Memory B cell (primary cell): ENCODE measurements at regions not wholly inside any gene's neighbourhood (a gene's known extent, or its start where the extent isn't known, plus 50 kb on each side); places are given as distances from the start of the nearest gene placed in this dataset.

Experiments used
- ATAC-seq: fragments of 150-1000 bp; cut with Tn5 transposase; 2 replicates; pipeline ENCODE4 v1.10.0; 2021; ENCODE audit warnings: low read depth, mild to moderate bottlenecking, moderate library complexity
- DNase-seq, 2 donors: peaks; one replicate each; pipeline ENCODE4 v3.0.0; 2022; ENCODE audit warnings: low spot score in 2 of 2
- H3K27ac Mint-ChIP-seq: one replicate; pipeline ENCODE4 v1.8.0; 2022; ENCODE audit warnings: mild to moderate bottlenecking, moderate library complexity, mixed read lengths
- H3K27me3 Mint-ChIP-seq: one replicate; pipeline ENCODE4 v1.8.0; 2022; ENCODE audit warnings: mixed read lengths
- H3K36me3 Mint-ChIP-seq: one replicate; pipeline ENCODE4 v1.8.0; 2022; ENCODE audit warnings: mild to moderate bottlenecking, mixed read lengths
- H3K4me1 Mint-ChIP-seq: one replicate; pipeline ENCODE4 v1.8.0; 2022; ENCODE audit warnings: mixed read lengths
- H3K4me3 Mint-ChIP-seq: one replicate; pipeline ENCODE4 v1.8.0; 2022; ENCODE audit warnings: mild to moderate bottlenecking, moderate library complexity, mixed read lengths
- H3K9me3 Mint-ChIP-seq: one replicate; pipeline ENCODE4 v1.8.0; 2022; ENCODE audit warnings: mixed read lengths

GRCh38 chr2:83784947-83785346 lies 674.1 kb downstream of the SUCLG1 start:
- H3K27me3 Mint-ChIP-seq = no peaks in the 10 kb centered on the region
- no peak overlapping the region for H3K4me3 Mint-ChIP-seq
- DNase-seq = no peak
- ATAC-seq = no peak
- H3K36me3 Mint-ChIP-seq = no peaks in the 10 kb centered on the region
- H3K27ac Mint-ChIP-seq = no peak overlapping the region
- H3K9me3 Mint-ChIP-seq = peaks cover 8% of the 10 kb centered on the region
- no peaks in the 10 kb centered on the region for H3K4me1 Mint-ChIP-seq

- Mint-ChIP-seq H3K27ac (no peak overlapping the region), H3K36me3 (no peaks in the 10 kb centered on the region), H3K4me1 (no peaks in the 10 kb centered on the region), H3K27me3 (no peaks in the 10 kb centered on the region), H3K9me3 (peaks cover 8% of the 10 kb centered on the region), H3K4me3 (no peak overlapping the region)
- no peak for ATAC-seq
- DNase-seq = no peak
Observed at GRCh38 chr2:83784315-83784714, 674.8 kb downstream of the SUCLG1 start.

GRCh38 chr2:83782122-83782521 lies 677.0 kb downstream of the SUCLG1 start:
- Mint-ChIP-seq H3K27me3 (no peaks in the 10 kb centered on the region), H3K27ac (no peak overlapping the region), H3K4me1 (no peaks in the 10 kb centered on the region), H3K9me3 (peaks cover 6% of the 10 kb centered on the region), H3K4me3 (no peak overlapping the region), H3K36me3 (no peaks in the 10 kb centered on the region)
- DNase-seq (no peak), ATAC-seq (no peak)

GRCh38 chr2:83764447-83765005 lies 694.6 kb downstream of the SUCLG1 start:
- H3K36me3 Mint-ChIP-seq = peaks cover 1% of the 10 kb centered on the region

GRCh38 chr2:83757329-83757728 lies 701.8 kb downstream of the SUCLG1 start:
- ATAC-seq (no peak), DNase-seq (no peak)
- no peak overlapping the region for H3K4me3 Mint-ChIP-seq
- H3K9me3 Mint-ChIP-seq = peaks cover 6% of the 10 kb centered on the region
- H3K27ac Mint-ChIP-seq = no peak overlapping the region
- no peaks in the 10 kb centered on the region for H3K27me3 Mint-ChIP-seq
- no peaks in the 10 kb centered on the region for H3K4me1 Mint-ChIP-seq
- H3K36me3 Mint-ChIP-seq = no peaks in the 10 kb centered on the region

More at GRCh38 chr2:83764447-83765005, 694.6 kb downstream of the SUCLG1 start:
- Mint-ChIP-seq H3K9me3 (peaks cover 13% of the 10 kb centered on the region), H3K27ac (no peak overlapping the region), H3K4me3 (no peak overlapping the region), H3K27me3 (no peaks in the 10 kb centered on the region), H3K4me1 (no peaks in the 10 kb centered on the region)
- no peak for ATAC-seq
- DNase-seq = no peak

- no peak for ATAC-seq
- no peaks in the 10 kb centered on the region for H3K27me3 Mint-ChIP-seq
- DNase-seq = no peak
- peaks cover 6% of the 10 kb centered on the region for H3K9me3 Mint-ChIP-seq
- no peak overlapping the region for H3K4me3 Mint-ChIP-seq
- no peak overlapping the region for H3K27ac Mint-ChIP-seq
- no peaks in the 10 kb centered on the region for H3K36me3 Mint-ChIP-seq
- no peaks in the 10 kb centered on the region for H3K4me1 Mint-ChIP-seq
Observed at GRCh38 chr2:83756219-83756618, 702.9 kb downstream of the SUCLG1 start.

GRCh38 chr2:83747141-83747540 lies 711.9 kb downstream of the SUCLG1 start:
- H3K4me3 Mint-ChIP-seq = no peak overlapping the region
- peaks cover 2% of the 10 kb centered on the region for H3K9me3 Mint-ChIP-seq
- no peaks in the 10 kb centered on the region for H3K27me3 Mint-ChIP-seq
- no peaks in the 10 kb centered on the region for H3K36me3 Mint-ChIP-seq
- DNase-seq (no peak), ATAC-seq (no peak)
- no peak overlapping the region for H3K27ac Mint-ChIP-seq
- H3K4me1 Mint-ChIP-seq = no peaks in the 10 kb centered on the region

GRCh38 chr2:83744855-83745254 lies 714.2 kb downstream of the SUCLG1 start:
- Mint-ChIP-seq H3K36me3 (no peaks in the 10 kb centered on the region), H3K9me3 (peaks cover 7% of the 10 kb centered on the region)

GRCh38 chr2:83742117-83742782 lies 716.8 kb downstream of the SUCLG1 start:
- no peak overlapping the region for H3K4me3 Mint-ChIP-seq
- peaks cover 7% of the 10 kb centered on the region for H3K9me3 Mint-ChIP-seq
- DNase-seq (no peak), ATAC-seq (no peak)
- no peaks in the 10 kb centered on the region for H3K4me1 Mint-ChIP-seq
- no peaks in the 10 kb centered on the region for H3K27me3 Mint-ChIP-seq
- no peak overlapping the region for H3K27ac Mint-ChIP-seq
- H3K36me3 Mint-ChIP-seq = no peaks in the 10 kb centered on the region

More at GRCh38 chr2:83744855-83745254, 714.2 kb downstream of the SUCLG1 start:
- DNase-seq (no peak), ATAC-seq (no peak)
- Mint-ChIP-seq H3K27ac (no peak overlapping the region), H3K4me3 (no peak overlapping the region), H3K4me1 (no peaks in the 10 kb centered on the region), H3K27me3 (no peaks in the 10 kb centered on the region)

- DNase-seq (no peak), ATAC-seq (no peak)
- Mint-ChIP-seq H3K4me1 (no peaks in the 10 kb centered on the region), H3K4me3 (no peak overlapping the region), H3K9me3 (peaks cover 10% of the 10 kb centered on the region), H3K27ac (no peak overlapping the region), H3K36me3 (no peaks in the 10 kb centered on the region), H3K27me3 (no peaks in the 10 kb centered on the region)
Observed at GRCh38 chr2:83730223-83730622, 728.9 kb downstream of the SUCLG1 start.

GRCh38 chr2:83725735-83726134 lies 733.3 kb downstream of the SUCLG1 start:
- DNase-seq = no peak
- H3K4me3 Mint-ChIP-seq = no peak overlapping the region
- peaks cover 6% of the 10 kb centered on the region for H3K9me3 Mint-ChIP-seq
- H3K36me3 Mint-ChIP-seq = no peaks in the 10 kb centered on the region
- H3K27ac Mint-ChIP-seq = no peak overlapping the region
- no peaks in the 10 kb centered on the region for H3K4me1 Mint-ChIP-seq
- H3K27me3 Mint-ChIP-seq = no peaks in the 10 kb centered on the region
- no peak for ATAC-seq

- DNase-seq (no peak), ATAC-seq (no peak)
- Mint-ChIP-seq H3K36me3 (no peaks in the 10 kb centered on the region), H3K4me1 (no peaks in the 10 kb centered on the region), H3K27me3 (no peaks in the 10 kb centered on the region), H3K9me3 (peaks cover 5% of the 10 kb centered on the region), H3K27ac (no peak overlapping the region), H3K4me3 (no peak overlapping the region)
Observed at GRCh38 chr2:83705146-83705545, 753.9 kb downstream of the SUCLG1 start.

GRCh38 chr2:83703598-83703997 lies 755.5 kb downstream of the SUCLG1 start:
- H3K36me3 Mint-ChIP-seq = no peaks in the 10 kb centered on the region
- no peak for ATAC-seq
- H3K27me3 Mint-ChIP-seq = no peaks in the 10 kb centered on the region

GRCh38 chr2:83696838-83697237 lies 762.2 kb downstream of the SUCLG1 start:
- Mint-ChIP-seq H3K4me3 (no peak overlapping the region), H3K9me3 (peaks cover 3% of the 10 kb centered on the region), H3K27ac (no peak overlapping the region), H3K4me1 (no peaks in the 10 kb centered on the region), H3K27me3 (no peaks in the 10 kb centered on the region), H3K36me3 (no peaks in the 10 kb centered on the region)
- no peak for DNase-seq
- no peak for ATAC-seq

More at GRCh38 chr2:83703598-83703997, 755.5 kb downstream of the SUCLG1 start:
- Mint-ChIP-seq H3K9me3 (peaks cover 7% of the 10 kb centered on the region), H3K4me3 (no peak overlapping the region), H3K27ac (no peak overlapping the region), H3K4me1 (no peaks in the 10 kb centered on the region)
- DNase-seq = no peak

GRCh38 chr2:83695530-83695929 lies 763.5 kb downstream of the SUCLG1 start:
- no peak for ATAC-seq
- no peak overlapping the region for H3K27ac Mint-ChIP-seq

More at GRCh38 chr2:83695530-83695929, 763.5 kb downstream of the SUCLG1 start:
- Mint-ChIP-seq H3K36me3 (no peaks in the 10 kb centered on the region), H3K4me1 (no peaks in the 10 kb centered on the region), H3K9me3 (peaks cover 3% of the 10 kb centered on the region), H3K4me3 (no peak overlapping the region), H3K27me3 (no peaks in the 10 kb centered on the region)
- DNase-seq = no peak
